ENCODE measurements at regions not wholly inside any gene's neighbourhood (a gene's known extent, or its start where the extent isn't known, plus 50 kb on each side); places are given as distances from the start of the nearest gene placed in this dataset.

DNA sequence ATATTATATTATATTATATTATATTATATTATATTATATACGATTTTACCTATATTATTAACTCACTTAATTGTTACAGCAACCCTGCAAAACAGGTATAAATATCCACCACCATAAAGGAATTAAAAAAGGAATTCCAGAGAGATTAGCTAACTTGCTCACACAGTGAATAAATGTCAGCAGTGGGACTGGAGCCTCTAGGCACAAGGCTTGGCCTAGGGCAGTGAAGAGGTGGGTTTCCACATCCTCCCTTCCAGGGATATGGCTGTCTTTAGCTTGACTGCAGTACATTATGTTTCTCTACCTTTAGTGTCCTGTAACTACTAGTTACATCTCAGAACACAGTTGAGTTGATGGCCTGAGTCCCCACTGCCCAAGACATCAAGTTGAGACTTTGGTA lies 166.9 kb downstream of the SLC15A5 start:
- DNase-seq (ENCODE audit: low read depth, low spot score) = no peak
- TF ChIP-seq, protein P1, sequence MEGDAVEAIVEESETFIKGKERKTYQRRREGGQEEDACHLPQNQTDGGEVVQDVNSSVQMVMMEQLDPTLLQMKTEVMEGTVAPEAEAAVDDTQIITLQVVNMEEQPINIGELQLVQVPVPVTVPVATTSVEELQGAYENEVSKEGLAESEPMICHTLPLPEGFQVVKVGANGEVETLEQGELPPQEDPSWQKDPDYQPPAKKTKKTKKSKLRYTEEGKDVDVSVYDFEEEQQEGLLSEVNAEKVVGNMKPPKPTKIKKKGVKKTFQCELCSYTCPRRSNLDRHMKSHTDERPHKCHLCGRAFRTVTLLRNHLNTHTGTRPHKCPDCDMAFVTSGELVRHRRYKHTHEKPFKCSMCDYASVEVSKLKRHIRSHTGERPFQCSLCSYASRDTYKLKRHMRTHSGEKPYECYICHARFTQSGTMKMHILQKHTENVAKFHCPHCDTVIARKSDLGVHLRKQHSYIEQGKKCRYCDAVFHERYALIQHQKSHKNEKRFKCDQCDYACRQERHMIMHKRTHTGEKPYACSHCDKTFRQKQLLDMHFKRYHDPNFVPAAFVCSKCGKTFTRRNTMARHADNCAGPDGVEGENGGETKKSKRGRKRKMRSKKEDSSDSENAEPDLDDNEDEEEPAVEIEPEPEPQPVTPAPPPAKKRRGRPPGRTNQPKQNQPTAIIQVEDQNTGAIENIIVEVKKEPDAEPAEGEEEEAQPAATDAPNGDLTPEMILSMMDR (IDR thresholded peaks at IDR 0.05; ENCODE audit: extremely low read depth in 1 of 2, insufficient read depth in 1 of 2, low read depth in 1 of 2, low read length in 2 of 2) = no peak
- no peak for TF ChIP-seq POLR2A (IDR thresholded peaks at IDR 0.05; ENCODE audit: low read depth, low read length)
- no peak for TF ChIP-seq EZH2 (IDR thresholded peaks at IDR 0.05; ENCODE audit: borderline replicate concordance, low read depth, low read length, severe bottlenecking)
- no peak for TF ChIP-seq JUN (IDR thresholded peaks at IDR 0.05; ENCODE audit: borderline replicate concordance, insufficient read depth, insufficient read length, low read depth)
- TF ChIP-seq FOS (IDR thresholded peaks at IDR 0.05; ENCODE audit: borderline replicate concordance, insufficient read depth, low read length) = no peak
- no peak for TF ChIP-seq GATA2 (IDR thresholded peaks at IDR 0.05; ENCODE audit: insufficient read depth, insufficient read length, low read depth, low read length)
- TF ChIP-seq POLR2AphosphoS5 (IDR thresholded peaks at IDR 0.05; ENCODE audit: insufficient read depth, low read depth, low read length) = no peak
- TF ChIP-seq MYC (IDR thresholded peaks at IDR 0.05; ENCODE audit: low read depth, low read length) = no peak
- TF ChIP-seq, protein P2, sequence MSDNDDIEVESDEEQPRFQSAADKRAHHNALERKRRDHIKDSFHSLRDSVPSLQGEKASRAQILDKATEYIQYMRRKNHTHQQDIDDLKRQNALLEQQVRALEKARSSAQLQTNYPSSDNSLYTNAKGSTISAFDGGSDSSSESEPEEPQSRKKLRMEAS (IDR thresholded peaks at IDR 0.05; ENCODE audit: insufficient read depth, insufficient read length) = no peak
- no peak overlapping the region for H3K4me2 ChIP-seq (ENCODE audit: insufficient read depth, low read length)
- POLR2A ChIA-PET = no interaction called here
- no TSS peak for BruUV-seq (replicated peaks)
- H3K27me3 ChIP-seq (ENCODE audit: control insufficient read depth in 2 of 2, insufficient read depth in 2 of 2, low read length in 2 of 2) = no peaks in the 10 kb centered on the region
- no peaks in the 10 kb centered on the region for H3K9me3 ChIP-seq (replicated peaks; ENCODE audit: control insufficient read depth, insufficient read depth, low read length)
- H3K27ac ChIP-seq (ENCODE audit: insufficient read depth, low read depth, low read length) = no peak overlapping the region
- no peaks in the 10 kb centered on the region for H3K36me3 ChIP-seq (ENCODE audit: control insufficient read depth in 2 of 2, extremely low read depth in 1 of 2, insufficient read depth in 2 of 2, low read length in 2 of 2)
- no peaks in the 10 kb centered on the region for H3K4me1 ChIP-seq (ENCODE audit: control insufficient read depth, extremely low read depth, insufficient read depth, low read length)
- intact Hi-C loops (cut with micrococcal nuclease) (no loop called here), dilution Hi-C loops (cut with MboI; ENCODE audit: extremely low pct_ligation_motif_present, low sequenced_read_pairs) (no loop called here)
- no peak overlapping the region for H3K9ac ChIP-seq (replicated peaks; ENCODE audit: extremely low read depth, insufficient read depth, low read length)
- H2AFZ ChIP-seq (ENCODE audit: low read depth, low read length) = no peak overlapping the region
- H4K20me1 ChIP-seq (replicated peaks; ENCODE audit: control insufficient read depth, extremely low read depth, insufficient read depth, low read length) = no peaks in the 10 kb centered on the region
- no peaks in the 10 kb centered on the region for H3K79me2 ChIP-seq (ENCODE audit: control insufficient read depth, insufficient read depth, low read length)
- FAIRE-seq = no peak
- H3K9me1 ChIP-seq (replicated peaks; ENCODE audit: control insufficient read depth, extremely low read depth, insufficient read depth, low read length) = no peaks in the 10 kb centered on the region
- CTCF ChIA-PET = no interaction called here
- H3K4me3 ChIP-seq (replicated peaks in 1 of 3; ENCODE audit: insufficient read depth in 1 of 3, low read depth in 1 of 3, low read length in 3 of 3) = no peak overlapping the region
